IPS-18a (cell line): ENCODE measurements at regions not wholly inside any gene's neighbourhood (a gene's known extent, or its start where the extent isn't known, plus 50 kb on each side); places are given as distances from the start of the nearest gene placed in this dataset.
"Not testable (repeated sequence)": the region's sequence is repeated elsewhere in the genome, so short reads cannot be mapped to it uniquely, and the experiment has no call there.

Experiments
- H3K27ac ChIP-seq: one replicate; pipeline ENCODE4 v1.5.1; 2013; ENCODE audit warnings: low read length
- H3K27me3 ChIP-seq: one replicate; pipeline ENCODE4 v1.6.1; 2013; ENCODE audit warnings: mild to moderate bottlenecking, low read length; ENCODE audit not compliant: control insufficient read depth, insufficient read depth
- H3K36me3 ChIP-seq: one replicate; pipeline ENCODE4 v1.6.1; 2013; ENCODE audit warnings: low read depth, low read length; ENCODE audit not compliant: control insufficient read depth
- H3K4me1 ChIP-seq: one replicate; pipeline ENCODE4 v1.6.1; 2013; ENCODE audit warnings: low read depth, low read length; ENCODE audit not compliant: control insufficient read depth
- H3K4me3 ChIP-seq: one replicate; pipeline ENCODE4 v1.5.1; 2013; ENCODE audit warnings: low read length
- H3K9ac ChIP-seq: one replicate; pipeline ENCODE4 v1.6.1; 2013; ENCODE audit warnings: mild to moderate bottlenecking, low read length, moderate library complexity
- H3K9me3 ChIP-seq: one replicate; pipeline ENCODE4 v1.6.1; 2013; ENCODE audit warnings: low read depth, low read length; ENCODE audit not compliant: control insufficient read depth

- Histone ChIP-seq H3K9me3 (peaks cover 23% of the 10 kb centered on the region), H3K9ac (no peak overlapping the region), H3K36me3 (no peaks in the 10 kb centered on the region), H3K27me3 (no peaks in the 10 kb centered on the region), H3K4me1 (no peaks in the 10 kb centered on the region), H3K27ac (no peak overlapping the region), H3K4me3 (no peak overlapping the region)
Measured at GRCh38 chrX:65148232-65148631, 172.0 kb upstream of the ZC4H2 start.

- H3K4me1 ChIP-seq = no peaks in the 10 kb centered on the region
- H3K36me3 ChIP-seq = no peaks in the 10 kb centered on the region
- H3K27ac ChIP-seq = no peak overlapping the region
- H3K9ac ChIP-seq = no peak overlapping the region
- no peaks in the 10 kb centered on the region for H3K27me3 ChIP-seq
- H3K4me3 ChIP-seq = no peak overlapping the region
- peaks cover 19% of the 10 kb centered on the region for H3K9me3 ChIP-seq
Measured at GRCh38 chrX:65136424-65136823, 160.2 kb upstream of the ZC4H2 start.

GRCh38 chrX:65127842-65128241 lies 151.6 kb upstream of the ZC4H2 start:
- Histone ChIP-seq H3K27me3 (no peaks in the 10 kb centered on the region), H3K9me3 (peaks cover 32% of the 10 kb centered on the region), H3K27ac (no peak overlapping the region), H3K4me3 (no peak overlapping the region), H3K36me3 (no peaks in the 10 kb centered on the region), H3K9ac (no peak overlapping the region), H3K4me1 (no peaks in the 10 kb centered on the region)

- peaks cover 31% of the 10 kb centered on the region for H3K9me3 ChIP-seq
- H3K9ac ChIP-seq = no peak overlapping the region
- no peaks in the 10 kb centered on the region for H3K27me3 ChIP-seq
Measured at GRCh38 chrX:65098851-65099250, 122.6 kb upstream of the ZC4H2 start.

GRCh38 chrX:65093658-65094057 lies 117.4 kb upstream of the ZC4H2 start:
- H3K4me3 ChIP-seq = no peak overlapping the region

More at GRCh38 chrX:65098851-65099250, 122.6 kb upstream of the ZC4H2 start:
- Histone ChIP-seq H3K4me1 (no peaks in the 10 kb centered on the region), H3K36me3 (no peaks in the 10 kb centered on the region), H3K27ac (no peak overlapping the region), H3K4me3 (no peak overlapping the region)

GRCh38 chrX:65073233-65073632 lies 97.0 kb upstream of the ZC4H2 start:
- H3K9me3 ChIP-seq = peaks cover 20% of the 10 kb centered on the region

More at GRCh38 chrX:65093658-65094057, 117.4 kb upstream of the ZC4H2 start:
- Histone ChIP-seq H3K27ac (no peak overlapping the region), H3K9ac (no peak overlapping the region), H3K9me3 (peaks cover 28% of the 10 kb centered on the region), H3K27me3 (no peaks in the 10 kb centered on the region), H3K36me3 (no peaks in the 10 kb centered on the region), H3K4me1 (peaks cover 3% of the 10 kb centered on the region)

GRCh38 chrX:65072590-65072989 lies 96.3 kb upstream of the ZC4H2 start:
- Histone ChIP-seq H3K27me3 (no peaks in the 10 kb centered on the region), H3K4me3 (no peak overlapping the region), H3K27ac (no peak overlapping the region), H3K36me3 (no peaks in the 10 kb centered on the region), H3K4me1 (peaks cover 4% of the 10 kb centered on the region), H3K9me3 (peaks cover 22% of the 10 kb centered on the region), H3K9ac (no peak overlapping the region)

More at GRCh38 chrX:65073233-65073632, 97.0 kb upstream of the ZC4H2 start:
- Histone ChIP-seq H3K4me1 (peaks cover 4% of the 10 kb centered on the region), H3K27ac (no peak overlapping the region), H3K9ac (no peak overlapping the region), H3K27me3 (no peaks in the 10 kb centered on the region), H3K36me3 (no peaks in the 10 kb centered on the region), H3K4me3 (no peak overlapping the region)

GRCh38 chrX:65058626-65059025 lies 82.4 kb upstream of the ZC4H2 start:
- not testable (repeated sequence) for H3K27ac ChIP-seq, H3K4me3 ChIP-seq, H3K36me3 ChIP-seq, H3K4me1 ChIP-seq, H3K9ac ChIP-seq, H3K27me3 ChIP-seq
- peaks cover 15% of the 10 kb centered on the region for H3K9me3 ChIP-seq

GRCh38 chrX:65045001-65045400 lies 68.8 kb upstream of the ZC4H2 start:
- Histone ChIP-seq H3K9ac (no peak overlapping the region), H3K4me1 (no peaks in the 10 kb centered on the region), H3K4me3 (no peak overlapping the region), H3K27me3 (no peaks in the 10 kb centered on the region), H3K27ac (no peak overlapping the region), H3K36me3 (no peaks in the 10 kb centered on the region), H3K9me3 (peaks cover 39% of the 10 kb centered on the region)

- Histone ChIP-seq H3K27ac (no peak overlapping the region), H3K4me1 (no peaks in the 10 kb centered on the region), H3K9ac (peak overlapping the region; percentile 59), H3K9me3 (peaks cover 17% of the 10 kb centered on the region), H3K36me3 (no peaks in the 10 kb centered on the region), H3K4me3 (peak overlapping the region; percentile 77), H3K27me3 (no peaks in the 10 kb centered on the region)
Measured at GRCh38 chrX:65035446-65035770, 59.2 kb upstream of the ZC4H2 start.

GRCh38 chrX:65034668-65035445 lies 58.6 kb upstream of the ZC4H2 start, which contains the start of gene ZC3H12B:
Gene ZC3H12B, plus strand, starts transcription at chrX:65034826.
- Histone ChIP-seq H3K27ac (no peak within 1 kb of the TSS), H3K9ac (peak within 1 kb of the TSS; percentile 59)

GRCh38 chrX:65034292-65034667 lies 58.0 kb upstream of the ZC4H2 start:
- H3K4me3 ChIP-seq = peak overlapping the region; percentile 77
- H3K36me3 ChIP-seq = no peaks in the 10 kb centered on the region
- no peaks in the 10 kb centered on the region for H3K27me3 ChIP-seq
- peaks cover 17% of the 10 kb centered on the region for H3K9me3 ChIP-seq
- no peaks in the 10 kb centered on the region for H3K4me1 ChIP-seq
- peak overlapping the region; percentile 23 for H3K9ac ChIP-seq
- H3K27ac ChIP-seq = no peak overlapping the region

More at GRCh38 chrX:65034668-65035445, 58.6 kb upstream of the ZC4H2 start, which contains the start of gene ZC3H12B:
- Histone ChIP-seq H3K4me1 (no peaks in the 10 kb centered on the region), H3K36me3 (no peaks in the 10 kb centered on the region), H3K27me3 (no peaks in the 10 kb centered on the region), H3K9me3 (peaks cover 17% of the 10 kb centered on the region), H3K4me3 (peak within 1 kb of the TSS; percentile 77)
